Astrocyte (in vitro differentiated cells and primary cell): ENCODE measurements at regions not wholly inside any gene's neighbourhood (a gene's known extent, or its start where the extent isn't known, plus 50 kb on each side); places are given as distances from the start of the nearest gene placed in this dataset.

Experiments used
- DNase-seq: peaks from one replicate; pipeline ENCODE4 v3.0.0-alpha.2; 2010; ENCODE audit warnings: low read depth
- FAIRE-seq: peaks from 2 replicates; lab custom pipeline; 2011; peaks lifted over from hg19 to GRCh38; lab: Jason Lieb, UNC
- H2AFZ ChIP-seq: 2 replicates; pipeline ENCODE4 v1.6.0; 2012; ENCODE audit warnings: low read depth, low read length, inconsistent platforms
- H3K27ac ChIP-seq: 2 replicates; pipeline ENCODE4 v1.5.1; 2011; ENCODE audit warnings: low read depth, low read length, inconsistent platforms
- H3K27me3 ChIP-seq: 2 replicates; pipeline ENCODE4 v1.6.0; 2011; ENCODE audit warnings: low read length, inconsistent platforms; ENCODE audit not compliant: insufficient read depth
- H3K36me3 ChIP-seq: 2 replicates; pipeline ENCODE4 v1.5.1; 2011; ENCODE audit warnings: low read length, inconsistent platforms; ENCODE audit not compliant: insufficient read depth
- H3K4me1 ChIP-seq: 2 replicates; pipeline ENCODE4 v1.5.1; 2011; ENCODE audit warnings: low read length, inconsistent platforms; ENCODE audit not compliant: insufficient read depth
- H3K4me2 ChIP-seq: 2 replicates; pipeline ENCODE4 v1.6.0; 2012; ENCODE audit warnings: low read length, inconsistent platforms
- H3K4me3 ChIP-seq: 2 replicates; pipeline ENCODE4 v1.5.1; 2011; ENCODE audit warnings: low read depth, mild to moderate bottlenecking, low read length, inconsistent platforms; ENCODE audit not compliant: insufficient read depth
- H3K79me2 ChIP-seq: 2 replicates; pipeline ENCODE4 v1.6.0; 2012; ENCODE audit warnings: mild to moderate bottlenecking, low read length, inconsistent platforms; ENCODE audit not compliant: insufficient read depth
- H3K9ac ChIP-seq: 2 replicates; pipeline ENCODE4 v1.6.0; 2012; ENCODE audit warnings: mild to moderate bottlenecking, low read length, inconsistent platforms
- H3K9me3 ChIP-seq: 2 replicates; pipeline ENCODE4 v1.5.1; 2012; ENCODE audit warnings: low read depth, mild to moderate bottlenecking, low read length, inconsistent platforms; ENCODE audit not compliant: insufficient read depth
- H4K20me1 ChIP-seq: 2 replicates; pipeline ENCODE4 v1.6.0; 2012; ENCODE audit warnings: low read length, inconsistent platforms; ENCODE audit not compliant: insufficient read depth
- H3K27ac Mint-ChIP-seq: one replicate; pipeline ENCODE4 v1.8.0; 2021; ENCODE audit warnings: mild to moderate bottlenecking, mixed read lengths; ENCODE audit not compliant: unreplicated experiment
- H3K27me3 Mint-ChIP-seq: one replicate; pipeline ENCODE4 v1.8.0; 2021; ENCODE audit warnings: low read depth, mixed read lengths; ENCODE audit not compliant: unreplicated experiment
- H3K36me3 Mint-ChIP-seq: one replicate; pipeline ENCODE4 v1.8.0; 2021; ENCODE audit warnings: low read depth, mixed read lengths; ENCODE audit not compliant: unreplicated experiment
- H3K4me1 Mint-ChIP-seq: one replicate; pipeline ENCODE4 v1.8.0; 2021; ENCODE audit warnings: low read depth, mixed read lengths; ENCODE audit not compliant: unreplicated experiment
- H3K4me3 Mint-ChIP-seq: one replicate; pipeline ENCODE4 v1.8.0; 2021; ENCODE audit warnings: mild to moderate bottlenecking, moderate library complexity, mixed read lengths; ENCODE audit not compliant: unreplicated experiment
- H3K9me3 Mint-ChIP-seq: one replicate; pipeline ENCODE4 v1.8.0; 2021; ENCODE audit warnings: mild to moderate bottlenecking, mixed read lengths; ENCODE audit not compliant: unreplicated experiment
- EZH2 ChIP-seq: IDR thresholded peaks from 2 replicates; pipeline ENCODE4 v1.6.1; 2012; ENCODE audit warnings: mild to moderate bottlenecking, low read length, inconsistent platforms; ENCODE audit not compliant: insufficient read depth
- TF ChIP-seq, protein P1 (sequence below): IDR thresholded peaks from 2 replicates; pipeline ENCODE4 v1.5.1; 2011; ENCODE audit warnings: low read depth, mild to moderate bottlenecking, inconsistent platforms, low read length, moderate library complexity; ENCODE audit not compliant: insufficient read depth

DNA sequence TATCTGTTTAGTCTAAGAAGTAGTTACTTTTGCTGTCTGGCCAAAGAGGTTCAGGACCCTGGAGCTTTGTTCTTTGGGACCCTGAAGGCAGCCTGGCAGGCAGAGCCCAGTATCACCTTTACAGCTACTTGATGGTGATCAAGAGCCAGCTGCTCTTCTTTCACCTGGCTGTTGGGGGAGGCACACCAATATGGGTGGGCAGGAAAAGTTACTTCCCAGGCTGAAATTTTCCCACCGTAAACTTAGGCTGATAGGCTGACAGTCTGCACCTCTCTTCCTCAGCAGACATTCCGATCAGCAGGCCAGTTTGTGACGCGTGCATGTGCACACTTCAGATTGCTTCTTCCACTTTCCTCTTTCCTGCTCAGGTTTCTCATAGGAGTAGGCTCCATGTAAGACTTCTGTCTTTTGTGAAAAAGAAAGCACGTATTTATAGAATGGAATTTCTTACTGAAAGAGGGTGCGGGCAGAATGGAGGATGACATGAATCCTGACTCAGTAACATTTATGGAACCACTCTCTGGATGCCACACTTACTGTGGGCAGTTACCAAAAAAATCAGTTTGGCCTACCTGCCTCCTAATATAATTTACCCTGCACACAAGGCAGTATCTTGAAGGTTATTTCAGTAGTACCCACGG is 223.9 kb upstream of the DMRT1 start:
- no peaks in the 10 kb centered on the region for H3K36me3 ChIP-seq
- H3K79me2 ChIP-seq, result no peaks in the 10 kb centered on the region
- no peak overlapping the region for H2AFZ ChIP-seq
- Mint-ChIP-seq H3K27me3 (no peaks in the 10 kb centered on the region), H3K9me3 (no peaks in the 10 kb centered on the region), H3K4me3 (no peak overlapping the region), H3K4me1 (peaks cover 7% of the 10 kb centered on the region), H3K36me3 (no peaks in the 10 kb centered on the region), H3K27ac (no peak overlapping the region)
- TF ChIP-seq, protein P1, sequence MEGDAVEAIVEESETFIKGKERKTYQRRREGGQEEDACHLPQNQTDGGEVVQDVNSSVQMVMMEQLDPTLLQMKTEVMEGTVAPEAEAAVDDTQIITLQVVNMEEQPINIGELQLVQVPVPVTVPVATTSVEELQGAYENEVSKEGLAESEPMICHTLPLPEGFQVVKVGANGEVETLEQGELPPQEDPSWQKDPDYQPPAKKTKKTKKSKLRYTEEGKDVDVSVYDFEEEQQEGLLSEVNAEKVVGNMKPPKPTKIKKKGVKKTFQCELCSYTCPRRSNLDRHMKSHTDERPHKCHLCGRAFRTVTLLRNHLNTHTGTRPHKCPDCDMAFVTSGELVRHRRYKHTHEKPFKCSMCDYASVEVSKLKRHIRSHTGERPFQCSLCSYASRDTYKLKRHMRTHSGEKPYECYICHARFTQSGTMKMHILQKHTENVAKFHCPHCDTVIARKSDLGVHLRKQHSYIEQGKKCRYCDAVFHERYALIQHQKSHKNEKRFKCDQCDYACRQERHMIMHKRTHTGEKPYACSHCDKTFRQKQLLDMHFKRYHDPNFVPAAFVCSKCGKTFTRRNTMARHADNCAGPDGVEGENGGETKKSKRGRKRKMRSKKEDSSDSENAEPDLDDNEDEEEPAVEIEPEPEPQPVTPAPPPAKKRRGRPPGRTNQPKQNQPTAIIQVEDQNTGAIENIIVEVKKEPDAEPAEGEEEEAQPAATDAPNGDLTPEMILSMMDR, result no peak
- TF ChIP-seq EZH2, result no peak
- DNase-seq (no peak), FAIRE-seq (no peak)
- no peak overlapping the region for H3K4me2 ChIP-seq
- H3K4me1 ChIP-seq, result peaks cover 11% of the 10 kb centered on the region
- no peaks in the 10 kb centered on the region for H4K20me1 ChIP-seq
- H3K4me3 ChIP-seq, result no peak overlapping the region
- H3K9ac ChIP-seq, result no peak overlapping the region
- no peaks in the 10 kb centered on the region for H3K27me3 ChIP-seq
- no peak overlapping the region for H3K27ac ChIP-seq
- H3K9me3 ChIP-seq, result no peaks in the 10 kb centered on the region

DNA sequence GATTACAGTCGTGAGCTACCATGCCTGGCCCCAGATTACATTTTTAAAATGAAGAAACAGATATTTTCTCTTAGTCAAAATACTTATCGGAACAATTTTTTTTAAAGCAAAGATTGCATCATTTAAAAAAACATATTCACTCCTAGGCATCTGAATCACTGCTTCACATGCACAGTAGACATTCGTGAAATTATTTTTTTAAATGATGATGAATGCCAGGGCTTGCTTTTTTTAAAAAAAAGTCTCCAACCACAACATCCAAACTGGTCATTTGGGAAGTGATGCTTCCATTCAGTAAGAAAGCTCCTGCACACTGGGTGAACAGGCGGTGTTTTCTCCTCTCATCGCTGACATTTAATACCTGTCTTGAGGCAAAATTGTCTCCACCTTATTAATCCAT is 223.0 kb upstream of the DMRT1 start:
- Histone ChIP-seq H3K36me3 (no peaks in the 10 kb centered on the region), H4K20me1 (no peaks in the 10 kb centered on the region), H3K4me3 (no peak overlapping the region), H3K9ac (no peak overlapping the region), H3K79me2 (no peaks in the 10 kb centered on the region), H3K27me3 (no peaks in the 10 kb centered on the region), H3K4me2 (no peak overlapping the region), H3K4me1 (peaks cover 11% of the 10 kb centered on the region), H2AFZ (no peak overlapping the region), H3K9me3 (no peaks in the 10 kb centered on the region), H3K27ac (no peak overlapping the region)
- DNase-seq, result peak; percentile 60
- H3K27me3 Mint-ChIP-seq, result no peaks in the 10 kb centered on the region
- no peak for TF ChIP-seq EZH2
- TF ChIP-seq, protein P1, result no peak
- no peaks in the 10 kb centered on the region for H3K9me3 Mint-ChIP-seq
- H3K4me1 Mint-ChIP-seq, result peaks cover 7% of the 10 kb centered on the region
- no peak overlapping the region for H3K4me3 Mint-ChIP-seq
- peak overlapping the region; percentile 41 for H3K27ac Mint-ChIP-seq
- H3K36me3 Mint-ChIP-seq, result no peaks in the 10 kb centered on the region
- FAIRE-seq, result no peak

DNA sequence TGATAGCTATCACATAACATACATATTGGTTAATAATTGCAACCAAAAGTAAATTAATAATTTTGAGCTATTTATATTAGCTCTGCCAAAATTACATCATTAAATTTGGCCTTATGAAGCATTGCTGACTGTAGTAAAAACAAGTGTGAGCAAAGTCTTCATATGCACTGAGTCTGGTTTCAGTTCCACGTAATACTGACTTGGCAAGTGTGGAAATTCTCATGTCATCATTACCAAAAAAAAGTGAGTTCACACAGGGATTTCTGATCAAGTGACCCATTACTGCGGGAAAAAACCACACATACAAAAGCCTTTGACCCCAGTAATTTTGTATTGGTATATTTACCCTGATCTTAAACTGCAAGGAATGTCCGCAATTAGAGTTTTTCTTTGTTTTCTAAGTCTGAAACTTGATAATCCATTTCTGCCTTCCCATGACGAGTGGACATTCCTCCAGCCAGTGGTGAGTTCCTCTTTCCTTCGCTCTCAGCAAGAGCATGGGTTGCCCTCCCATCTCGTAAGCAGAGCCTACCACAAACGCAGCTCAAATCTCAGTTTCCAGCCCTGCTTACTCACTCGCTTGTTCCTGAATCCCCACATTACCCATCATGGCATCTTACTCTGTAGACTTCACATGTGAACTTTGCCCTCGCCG is 220.2 kb upstream of the DMRT1 start:
- H4K20me1 ChIP-seq, result no peaks in the 10 kb centered on the region
- no peaks in the 10 kb centered on the region for H3K9me3 ChIP-seq
- Mint-ChIP-seq H3K4me3 (no peak overlapping the region), H3K27me3 (no peaks in the 10 kb centered on the region), H3K36me3 (no peaks in the 10 kb centered on the region), H3K27ac (no peak overlapping the region), H3K9me3 (no peaks in the 10 kb centered on the region), H3K4me1 (no peaks in the 10 kb centered on the region)
- H3K4me2 ChIP-seq, result no peak overlapping the region
- peaks cover 6% of the 10 kb centered on the region for H3K4me1 ChIP-seq
- no peaks in the 10 kb centered on the region for H3K27me3 ChIP-seq
- no peak overlapping the region for H3K27ac ChIP-seq
- TF ChIP-seq EZH2, result no peak
- TF ChIP-seq, protein P1, result no peak
- DNase-seq (no peak), FAIRE-seq (no peak)
- H3K4me3 ChIP-seq, result no peak overlapping the region
- no peaks in the 10 kb centered on the region for H3K36me3 ChIP-seq
- no peaks in the 10 kb centered on the region for H3K79me2 ChIP-seq
- H2AFZ ChIP-seq, result no peak overlapping the region
- no peak overlapping the region for H3K9ac ChIP-seq
